ENCODE measurements at regions not wholly inside any gene's neighbourhood (a gene's known extent, or its start where the extent isn't known, plus 50 kb on each side); places are given as distances from the start of the nearest gene placed in this dataset.

DNA sequence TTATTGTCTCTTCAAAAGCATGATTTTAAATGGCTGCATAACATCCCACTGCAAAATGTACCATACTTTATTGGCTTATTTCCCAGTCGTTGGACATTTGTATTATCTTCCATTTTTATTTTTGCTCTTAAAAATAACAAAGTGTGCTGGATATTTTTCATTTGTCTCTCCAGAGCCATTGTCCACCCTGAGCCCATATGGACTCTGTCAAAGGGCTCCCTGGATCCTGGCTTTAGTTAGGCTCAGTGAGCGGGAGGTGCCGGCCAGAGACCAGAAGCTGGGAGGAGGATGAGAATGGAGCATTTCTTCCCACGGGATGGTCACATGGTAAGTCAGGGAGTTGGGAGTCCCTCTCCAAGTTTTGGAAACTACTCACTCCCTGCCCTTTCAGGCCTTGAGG, 296.9 kb downstream of the NUAK1 start:
- TF ChIP-seq EZH2 (IDR thresholded peaks at IDR 0.05; ENCODE audit: borderline replicate concordance, low read length) = no peak
- TF ChIP-seq, protein P1, sequence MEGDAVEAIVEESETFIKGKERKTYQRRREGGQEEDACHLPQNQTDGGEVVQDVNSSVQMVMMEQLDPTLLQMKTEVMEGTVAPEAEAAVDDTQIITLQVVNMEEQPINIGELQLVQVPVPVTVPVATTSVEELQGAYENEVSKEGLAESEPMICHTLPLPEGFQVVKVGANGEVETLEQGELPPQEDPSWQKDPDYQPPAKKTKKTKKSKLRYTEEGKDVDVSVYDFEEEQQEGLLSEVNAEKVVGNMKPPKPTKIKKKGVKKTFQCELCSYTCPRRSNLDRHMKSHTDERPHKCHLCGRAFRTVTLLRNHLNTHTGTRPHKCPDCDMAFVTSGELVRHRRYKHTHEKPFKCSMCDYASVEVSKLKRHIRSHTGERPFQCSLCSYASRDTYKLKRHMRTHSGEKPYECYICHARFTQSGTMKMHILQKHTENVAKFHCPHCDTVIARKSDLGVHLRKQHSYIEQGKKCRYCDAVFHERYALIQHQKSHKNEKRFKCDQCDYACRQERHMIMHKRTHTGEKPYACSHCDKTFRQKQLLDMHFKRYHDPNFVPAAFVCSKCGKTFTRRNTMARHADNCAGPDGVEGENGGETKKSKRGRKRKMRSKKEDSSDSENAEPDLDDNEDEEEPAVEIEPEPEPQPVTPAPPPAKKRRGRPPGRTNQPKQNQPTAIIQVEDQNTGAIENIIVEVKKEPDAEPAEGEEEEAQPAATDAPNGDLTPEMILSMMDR (IDR thresholded peaks at IDR 0.05; ENCODE audit: low read length) = no peak

Measured in OCI-LY1 (cell line).